Activated T-cell treated with anti-CD3 and anti-CD28 coated beads, Interleukin-2, amount 50 U/mL, for 4 hours (primary cell): ENCODE measurements at regions not wholly inside any gene's neighbourhood (a gene's known extent, or its start where the extent isn't known, plus 50 kb on each side); places are given as distances from the start of the nearest gene placed in this dataset.

Experiments used
- ATAC-seq, 2 donors: fragments of 200-7000 bp; cut with Tn5 transposase; one replicate each; pipeline ENCODE4 v1.10.0; 2021
- DNase-seq: peaks from one replicate; pipeline ENCODE4 v3.0.0-alpha.2; 2020
- H3K27me3 Mint-ChIP-seq: one replicate; pipeline ENCODE4 v1.8.0; 2021; ENCODE audit warnings: low read depth, mixed read lengths
- H3K36me3 Mint-ChIP-seq: one replicate; pipeline ENCODE4 v1.8.0; 2022; ENCODE audit warnings: mixed read lengths; ENCODE audit not compliant: insufficient read depth
- H3K4me1 Mint-ChIP-seq: one replicate; pipeline ENCODE4 v1.8.0; 2021; ENCODE audit warnings: low read depth, mixed read lengths
- H3K4me3 Mint-ChIP-seq: one replicate; pipeline ENCODE4 v1.8.0; 2021; ENCODE audit warnings: mild to moderate bottlenecking, moderate library complexity, mixed read lengths
- H3K9me3 Mint-ChIP-seq: one replicate; pipeline ENCODE4 v1.8.0; 2021; ENCODE audit warnings: mixed read lengths

DNA sequence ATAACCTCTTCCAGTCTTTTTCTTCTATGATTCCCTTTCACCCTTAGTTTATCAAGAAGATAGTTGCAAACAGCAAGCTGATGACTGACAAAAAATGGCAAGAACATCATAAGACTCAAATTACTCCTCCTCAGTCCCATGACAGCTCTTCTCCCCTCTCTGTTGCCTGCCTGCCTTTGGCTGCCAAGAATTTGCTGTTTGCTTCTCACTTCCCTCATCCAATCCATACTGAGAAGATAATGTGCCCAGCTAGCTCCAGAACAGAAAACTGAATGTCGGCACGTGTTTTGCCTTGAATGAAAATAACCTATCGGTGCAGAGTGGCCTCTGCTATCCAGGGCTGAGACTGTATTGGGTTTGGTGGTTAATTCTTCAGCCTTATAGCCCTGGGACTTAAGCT is 192.1 kb downstream of the PPARGC1A start:
- no peak for DNase-seq
- H3K4me3 Mint-ChIP-seq = no peak overlapping the region

GRCh38 chr4:23697001-23697528 is 192.8 kb downstream of the PPARGC1A start:
- Mint-ChIP-seq H3K9me3 (peaks cover 8% of the 10 kb centered on the region), H3K4me1 (no peaks in the 10 kb centered on the region), H3K27me3 (no peaks in the 10 kb centered on the region), H3K4me3 (no peak overlapping the region), H3K36me3 (no peaks in the 10 kb centered on the region)
- ATAC-seq (no peak), DNase-seq (no peak)

More for the DNA sequence above, 192.1 kb downstream of the PPARGC1A start:
- Mint-ChIP-seq H3K27me3 (no peaks in the 10 kb centered on the region), H3K4me1 (no peaks in the 10 kb centered on the region), H3K9me3 (peaks cover 8% of the 10 kb centered on the region), H3K36me3 (no peaks in the 10 kb centered on the region)
- ATAC-seq = no peak

DNA sequence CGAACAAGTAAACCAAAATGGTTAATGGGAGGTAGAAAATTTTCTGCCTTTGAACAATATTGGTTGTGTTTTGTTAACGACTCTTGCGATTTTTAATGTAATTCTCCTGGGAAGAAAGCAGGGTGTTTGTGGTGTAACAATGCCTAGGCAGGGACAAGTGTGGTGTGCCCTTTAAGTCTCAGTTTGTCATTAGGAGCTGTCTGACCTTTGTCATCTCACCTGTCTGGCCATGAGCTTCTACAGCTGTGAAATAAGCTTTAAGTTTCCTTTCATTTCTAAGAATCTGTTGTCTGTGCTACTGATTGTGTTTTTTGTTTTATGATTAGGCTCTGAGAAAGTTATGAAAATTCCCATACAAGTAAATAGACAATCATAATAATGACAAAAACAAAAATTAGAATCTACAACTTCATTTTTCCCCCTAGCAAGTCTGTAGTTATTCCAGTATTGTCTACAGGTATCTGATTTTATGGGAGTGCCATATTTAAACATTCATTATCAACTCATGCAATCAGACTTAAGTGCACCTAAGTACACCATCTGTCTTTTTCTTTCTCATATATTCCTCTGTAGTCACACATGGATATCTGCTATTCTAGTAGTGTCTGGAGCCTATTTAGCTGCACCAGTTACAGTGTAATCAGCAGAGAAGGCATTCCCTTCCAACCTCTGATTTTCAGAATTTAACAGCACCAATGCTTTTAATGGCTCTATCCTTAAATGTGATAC is 203.5 kb downstream of the PPARGC1A start:
- ATAC-seq = no peak
- Mint-ChIP-seq H3K4me1 (no peaks in the 10 kb centered on the region), H3K27me3 (no peaks in the 10 kb centered on the region), H3K4me3 (no peak overlapping the region), H3K36me3 (peaks cover 1% of the 10 kb centered on the region), H3K9me3 (peaks cover 12% of the 10 kb centered on the region)
- DNase-seq = no peak

- peaks cover 12% of the 10 kb centered on the region for H3K9me3 Mint-ChIP-seq
- H3K4me1 Mint-ChIP-seq = no peaks in the 10 kb centered on the region
- no peak for DNase-seq
- no peak overlapping the region for H3K4me3 Mint-ChIP-seq
- ATAC-seq = no peak
- H3K36me3 Mint-ChIP-seq = peaks cover 1% of the 10 kb centered on the region
- no peaks in the 10 kb centered on the region for H3K27me3 Mint-ChIP-seq
Measured at GRCh38 chr4:23685471-23685870, 204.4 kb downstream of the PPARGC1A start.

DNA sequence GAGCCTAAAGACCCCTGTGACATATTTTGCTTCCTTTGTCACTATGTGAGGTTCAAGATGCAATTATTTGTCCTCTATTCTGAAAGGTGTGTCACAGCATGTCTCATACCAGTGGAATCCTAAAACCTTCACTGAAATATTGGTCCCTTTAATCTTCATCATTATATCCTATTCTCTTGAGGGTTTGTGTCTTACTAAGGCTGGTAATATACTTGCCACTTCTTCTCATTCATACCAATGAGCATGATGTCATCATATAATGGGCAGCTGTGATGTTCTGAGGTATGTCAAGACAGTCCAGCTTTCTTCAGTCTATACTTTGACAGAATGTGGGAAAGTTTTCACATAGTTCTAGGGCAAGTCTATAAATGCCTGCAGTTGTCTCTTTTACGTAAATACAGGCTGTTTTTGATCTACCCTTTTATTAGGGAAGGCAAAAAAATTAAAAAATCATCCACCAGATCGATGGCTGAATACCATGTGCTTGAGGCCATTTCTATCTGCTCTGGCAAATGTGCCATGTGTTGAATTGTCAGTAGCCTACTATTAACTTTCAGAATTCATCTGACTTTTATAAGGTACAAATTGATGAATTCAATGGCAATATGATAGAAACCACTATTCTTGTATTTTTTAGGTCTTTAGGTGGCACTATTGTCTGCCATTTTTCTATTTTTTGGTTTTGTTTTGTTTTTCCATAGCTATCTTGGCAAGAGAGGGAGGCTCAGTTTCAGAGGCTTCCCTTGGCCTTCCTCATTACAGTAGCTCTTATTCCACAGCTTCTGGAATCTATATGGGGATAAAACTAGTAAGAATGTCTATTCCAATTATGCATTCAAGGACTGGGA is 209.0 kb downstream of the PPARGC1A start:
- Mint-ChIP-seq H3K36me3 (no peaks in the 10 kb centered on the region), H3K4me1 (no peaks in the 10 kb centered on the region), H3K27me3 (no peaks in the 10 kb centered on the region), H3K4me3 (no peak overlapping the region), H3K9me3 (peaks cover 5% of the 10 kb centered on the region)
- DNase-seq = no peak
- ATAC-seq = no peak

- Mint-ChIP-seq H3K4me1 (no peaks in the 10 kb centered on the region), H3K9me3 (peaks cover 16% of the 10 kb centered on the region), H3K27me3 (no peaks in the 10 kb centered on the region), H3K36me3 (no peaks in the 10 kb centered on the region), H3K4me3 (no peak overlapping the region)
- no peak for ATAC-seq
- no peak for DNase-seq
Measured at GRCh38 chr4:23674694-23675093, 215.2 kb downstream of the PPARGC1A start.

GRCh38 chr4:23667659-23668058 is 222.2 kb downstream of the PPARGC1A start:
- no peaks in the 10 kb centered on the region for H3K27me3 Mint-ChIP-seq
- peaks cover 15% of the 10 kb centered on the region for H3K9me3 Mint-ChIP-seq
- DNase-seq (no peak), ATAC-seq (no peak)
- H3K36me3 Mint-ChIP-seq = no peaks in the 10 kb centered on the region
- H3K4me3 Mint-ChIP-seq = no peak overlapping the region
- no peaks in the 10 kb centered on the region for H3K4me1 Mint-ChIP-seq

DNA sequence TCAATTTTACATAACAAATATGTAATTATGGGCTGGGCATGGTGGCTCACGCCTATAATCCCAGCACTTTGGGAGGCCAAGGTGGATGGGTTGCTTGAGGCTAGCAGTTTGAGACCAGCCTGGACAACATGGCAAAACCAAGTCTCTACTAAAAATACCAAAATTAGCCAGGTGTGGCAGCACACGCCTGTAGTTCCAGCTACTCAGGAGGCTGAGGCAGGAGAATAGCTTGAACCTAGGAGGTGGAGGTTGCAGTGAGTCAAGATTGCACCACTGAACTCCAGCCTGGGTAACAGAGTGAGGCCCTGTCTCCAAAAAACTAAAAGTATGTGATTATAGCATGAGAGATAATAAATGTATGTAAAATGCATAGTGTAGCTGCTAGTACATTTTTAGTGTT is 229.0 kb downstream of the PPARGC1A start:
- no peaks in the 10 kb centered on the region for H3K4me1 Mint-ChIP-seq
- H3K27me3 Mint-ChIP-seq = no peaks in the 10 kb centered on the region
- ATAC-seq = no peak
- no peak for DNase-seq
- no peaks in the 10 kb centered on the region for H3K36me3 Mint-ChIP-seq
- peaks cover 15% of the 10 kb centered on the region for H3K9me3 Mint-ChIP-seq
- H3K4me3 Mint-ChIP-seq = no peak overlapping the region

DNA sequence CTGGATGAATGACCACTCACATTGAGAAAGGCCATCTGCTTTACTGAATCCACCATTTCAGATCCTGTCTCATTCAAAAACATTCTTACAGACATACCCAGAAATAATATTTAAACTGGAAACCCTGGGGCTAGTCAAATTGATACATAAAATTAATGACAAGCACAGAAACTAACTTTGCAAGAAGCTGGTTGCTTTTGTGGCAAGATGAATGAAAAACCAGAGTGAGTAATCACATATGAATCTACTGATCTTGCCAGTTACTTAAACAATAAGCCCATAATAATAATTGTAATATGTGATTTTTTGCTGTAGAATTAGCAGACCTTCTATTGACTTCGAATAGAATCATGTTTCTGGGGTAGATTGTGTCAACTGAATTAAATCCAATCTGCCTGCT is 235.1 kb downstream of the PPARGC1A start:
- Mint-ChIP-seq H3K4me3 (no peak overlapping the region), H3K9me3 (peaks cover 12% of the 10 kb centered on the region), H3K4me1 (no peaks in the 10 kb centered on the region), H3K27me3 (no peaks in the 10 kb centered on the region), H3K36me3 (no peaks in the 10 kb centered on the region)
- no peak for ATAC-seq
- no peak for DNase-seq

DNA sequence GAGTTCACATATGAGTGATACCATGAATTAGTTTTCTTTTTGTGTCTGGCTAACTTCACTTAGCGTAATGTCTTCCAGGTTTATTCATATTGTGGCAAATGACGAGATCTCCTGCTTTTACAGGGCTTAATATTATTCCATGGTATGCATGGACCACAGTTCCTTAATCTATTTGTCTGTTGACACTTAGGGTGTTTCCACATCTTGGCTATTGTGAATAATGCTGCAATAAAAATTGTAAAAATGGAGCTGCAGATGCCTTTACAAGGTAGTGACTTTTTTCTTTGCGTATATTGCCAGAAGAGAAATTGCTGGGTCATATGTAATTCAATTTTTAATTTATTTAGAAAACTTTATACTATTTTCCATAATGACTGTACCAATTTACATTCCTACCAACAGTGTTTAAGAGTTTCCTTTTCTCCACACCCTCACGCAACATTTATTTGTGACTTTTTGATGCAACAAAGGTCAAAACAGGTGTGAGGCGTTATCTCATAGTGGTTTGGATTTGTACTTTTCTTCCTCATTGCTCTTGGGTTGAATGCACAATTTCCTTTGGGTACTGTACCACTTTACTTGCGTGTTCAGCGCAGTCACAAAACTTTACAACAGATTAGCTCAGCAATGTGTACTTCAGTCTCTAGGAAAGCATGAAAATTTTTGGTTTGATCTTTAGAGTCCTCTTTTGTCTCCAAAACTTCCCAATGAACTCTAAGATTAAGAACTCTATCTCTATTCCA is 240.8 kb downstream of the PPARGC1A start:
- Mint-ChIP-seq H3K9me3 (peaks cover 8% of the 10 kb centered on the region), H3K4me3 (no peak overlapping the region), H3K4me1 (no peaks in the 10 kb centered on the region), H3K36me3 (no peaks in the 10 kb centered on the region), H3K27me3 (no peaks in the 10 kb centered on the region)
- ATAC-seq (no peak), DNase-seq (no peak)

GRCh38 chr4:23635468-23635867 is 254.4 kb downstream of the PPARGC1A start:
- no peaks in the 10 kb centered on the region for H3K27me3 Mint-ChIP-seq
- H3K36me3 Mint-ChIP-seq = no peaks in the 10 kb centered on the region
- DNase-seq (no peak), ATAC-seq (no peak)
- H3K4me1 Mint-ChIP-seq = no peaks in the 10 kb centered on the region
- H3K9me3 Mint-ChIP-seq = peaks cover 4% of the 10 kb centered on the region
- H3K4me3 Mint-ChIP-seq = no peak overlapping the region

DNA sequence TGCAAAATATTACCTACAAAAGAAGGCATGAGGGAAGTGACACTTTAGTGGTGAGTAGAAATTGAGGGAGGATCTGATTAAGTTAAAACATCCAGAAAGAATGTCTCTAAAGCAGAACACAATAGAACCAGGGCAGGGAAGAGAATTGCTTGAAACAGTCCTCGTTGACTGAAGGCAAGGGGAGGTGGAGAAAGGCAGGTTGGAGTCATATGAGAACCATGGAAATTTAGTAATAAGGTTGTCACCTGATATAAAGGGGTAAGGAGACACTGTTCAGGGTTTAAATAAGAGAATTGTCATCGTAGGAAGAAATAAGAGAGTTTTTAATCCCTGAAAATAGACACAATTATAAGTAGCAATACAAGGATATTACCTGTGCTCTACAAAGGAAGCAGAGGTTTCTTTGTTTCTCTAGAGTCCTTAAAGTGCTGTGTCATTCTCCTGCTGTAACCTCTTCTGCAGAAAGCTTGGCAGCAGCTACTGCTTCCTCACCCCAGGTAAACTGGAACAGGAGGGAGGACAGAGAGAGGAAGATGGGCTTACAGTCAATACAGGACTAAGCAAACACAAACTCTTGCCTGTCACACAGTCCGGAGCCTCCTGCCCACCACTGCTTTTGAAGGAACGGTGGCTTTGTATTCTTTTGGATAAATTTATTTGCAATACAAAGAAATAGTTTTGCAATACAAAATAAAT is 258.4 kb downstream of the PPARGC1A start:
- Mint-ChIP-seq H3K9me3 (peaks cover 4% of the 10 kb centered on the region), H3K27me3 (no peaks in the 10 kb centered on the region), H3K36me3 (no peaks in the 10 kb centered on the region), H3K4me3 (no peak overlapping the region), H3K4me1 (no peaks in the 10 kb centered on the region)
- no peak for ATAC-seq
- no peak for DNase-seq

GRCh38 chr4:23630110-23630509 is 259.7 kb downstream of the PPARGC1A start:
- ATAC-seq = no peak
- H3K4me3 Mint-ChIP-seq = no peak overlapping the region
- H3K36me3 Mint-ChIP-seq = no peaks in the 10 kb centered on the region
- peaks cover 4% of the 10 kb centered on the region for H3K9me3 Mint-ChIP-seq
- no peaks in the 10 kb centered on the region for H3K4me1 Mint-ChIP-seq
- no peak for DNase-seq
- no peaks in the 10 kb centered on the region for H3K27me3 Mint-ChIP-seq

GRCh38 chr4:23629421-23629820 is 260.4 kb downstream of the PPARGC1A start:
- Mint-ChIP-seq H3K4me1 (no peaks in the 10 kb centered on the region), H3K27me3 (no peaks in the 10 kb centered on the region), H3K36me3 (no peaks in the 10 kb centered on the region), H3K9me3 (peaks cover 6% of the 10 kb centered on the region), H3K4me3 (no peak overlapping the region)
- DNase-seq (no peak), ATAC-seq (no peak)
